Immature natural killer cell (primary cell): ENCODE measurements at regions not wholly inside any gene's neighbourhood (a gene's known extent, or its start where the extent isn't known, plus 50 kb on each side); places are given as distances from the start of the nearest gene placed in this dataset.
"Not testable (repeated sequence)": the region's sequence is repeated elsewhere in the genome, so short reads cannot be mapped to it uniquely, and the experiment has no call there.

Experiments used
- DNase-seq, 3 donors: peaks; one replicate each; pipeline ENCODE4 v3.0.0; 2022; ENCODE audit warnings: mixed read lengths in 1 of 3
- H3K27ac Mint-ChIP-seq, 6 donors: one replicate each; pipeline ENCODE4 v1.8.0; 2020; ENCODE audit warnings: mixed read lengths in 6 of 6, mild to moderate bottlenecking in 5 of 6, inconsistent platforms in 4 of 6, moderate library complexity in 3 of 6
- H3K27me3 Mint-ChIP-seq, 3 donors: one replicate each; pipeline ENCODE4 v1.8.0; 2020 to 2021; ENCODE audit warnings: low read depth in 3 of 3, mild to moderate bottlenecking in 3 of 3, mixed read lengths in 3 of 3, moderate library complexity in 3 of 3, inconsistent platforms in 1 of 3
- H3K36me3 Mint-ChIP-seq, 3 donors: one replicate each; pipeline ENCODE4 v1.8.0; 2020; ENCODE audit warnings: mixed read lengths in 3 of 3, inconsistent platforms in 2 of 3, mild to moderate bottlenecking in 2 of 3
- H3K4me1 Mint-ChIP-seq, 2 donors: one replicate each; pipeline ENCODE4 v1.8.0; 2020; ENCODE audit warnings: inconsistent platforms in 2 of 2, mild to moderate bottlenecking in 2 of 2, mixed read lengths in 2 of 2, moderate library complexity in 1 of 2
- H3K4me3 Mint-ChIP-seq, 5 donors: one replicate each; pipeline ENCODE4 v1.8.0; 2020; ENCODE audit warnings: mild to moderate bottlenecking in 5 of 5, mixed read lengths in 5 of 5, inconsistent platforms in 3 of 5, moderate library complexity in 3 of 5
- H3K9me3 Mint-ChIP-seq, 6 donors: one replicate each; pipeline ENCODE4 v1.8.0; 2020; ENCODE audit warnings: mild to moderate bottlenecking in 6 of 6, mixed read lengths in 6 of 6, inconsistent platforms in 4 of 6, moderate library complexity in 3 of 6

DNA sequence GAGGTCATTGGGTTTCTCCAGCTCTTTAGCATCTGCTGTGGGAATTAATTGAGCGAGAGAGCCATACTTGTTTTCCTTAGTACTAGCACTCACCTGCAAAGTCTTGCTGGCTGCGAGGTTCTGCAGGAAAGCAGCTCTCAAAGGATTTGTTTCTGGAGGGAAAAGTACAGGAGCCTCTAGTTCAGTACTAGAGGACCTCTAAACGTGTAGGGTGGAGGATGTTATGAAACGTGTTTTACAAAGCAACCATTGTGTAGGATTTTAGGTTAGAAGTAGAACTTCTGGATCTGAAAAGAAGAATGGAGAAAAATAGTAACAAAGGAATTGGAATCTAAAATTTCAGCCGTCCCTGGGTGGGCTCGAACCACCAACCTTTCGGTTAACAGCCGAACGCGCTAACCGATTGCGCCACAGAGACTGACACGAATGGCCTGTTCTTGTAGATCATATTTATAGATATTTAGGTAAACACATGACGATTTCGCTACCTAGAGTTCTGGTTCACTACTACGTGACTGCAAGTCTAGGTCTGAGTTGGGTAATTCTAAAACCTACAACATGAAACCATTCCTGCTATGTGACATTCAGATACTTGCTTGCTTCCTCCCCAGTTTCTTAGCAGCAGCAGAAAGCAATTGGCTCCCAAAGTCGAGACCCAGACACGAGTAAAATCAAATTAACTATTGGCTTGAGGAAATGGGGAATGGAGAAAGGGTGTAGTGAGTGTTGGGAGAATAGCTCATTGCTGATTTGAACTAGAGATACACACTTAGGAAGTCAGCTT, 60.2 kb upstream of the CFAP126 start:
- H3K27ac Mint-ChIP-seq, result no peak overlapping the region
- peaks cover 7 to 23% of the 10 kb centered on the region in 2 donors for H3K4me1 Mint-ChIP-seq
- H3K9me3 Mint-ChIP-seq, result no peaks in the 10 kb centered on the region
- DNase-seq, result peak; percentile 20 to 29 (median 28)
- peaks cover 5 to 7% (median 6%) of the 10 kb centered on the region in 3 donors for H3K36me3 Mint-ChIP-seq
- peak overlapping the region in 3 of 5 donors; percentile 4 to 12 (median 10) for H3K4me3 Mint-ChIP-seq
- peaks cover 16 to 19% (median 18%) of the 10 kb centered on the region in 3 donors for H3K27me3 Mint-ChIP-seq

DNA sequence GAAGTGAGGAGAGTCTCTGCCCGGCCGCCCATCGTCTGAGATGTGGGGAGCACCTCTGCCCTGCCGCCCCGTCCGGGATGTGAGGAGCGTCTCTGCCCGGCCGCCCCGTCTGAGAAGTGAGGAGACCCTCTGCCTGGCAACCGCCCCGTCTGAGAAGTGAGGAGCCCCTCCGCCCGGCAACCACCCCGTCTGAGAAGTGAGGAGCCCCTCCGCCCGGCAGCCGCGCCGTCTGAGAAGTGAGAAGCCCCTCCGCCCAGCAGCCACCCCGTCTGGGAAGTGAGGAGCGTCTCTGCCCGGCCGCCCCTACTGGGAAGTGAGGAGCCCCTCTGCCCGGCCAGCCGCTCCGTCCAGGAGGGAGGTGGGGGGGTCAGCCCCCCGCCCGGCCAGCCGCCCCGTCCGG, 55.2 kb upstream of the CFAP126 start:
- H3K4me3 Mint-ChIP-seq, DNase-seq, H3K36me3 Mint-ChIP-seq, H3K9me3 Mint-ChIP-seq, H3K27ac Mint-ChIP-seq: not testable (repeated sequence)
- Mint-ChIP-seq H3K4me1 (peaks cover 11 to 32% of the 10 kb centered on the region in 2 donors), H3K27me3 (peaks cover 17 to 22% (median 19%) of the 10 kb centered on the region in 3 donors)

DNA sequence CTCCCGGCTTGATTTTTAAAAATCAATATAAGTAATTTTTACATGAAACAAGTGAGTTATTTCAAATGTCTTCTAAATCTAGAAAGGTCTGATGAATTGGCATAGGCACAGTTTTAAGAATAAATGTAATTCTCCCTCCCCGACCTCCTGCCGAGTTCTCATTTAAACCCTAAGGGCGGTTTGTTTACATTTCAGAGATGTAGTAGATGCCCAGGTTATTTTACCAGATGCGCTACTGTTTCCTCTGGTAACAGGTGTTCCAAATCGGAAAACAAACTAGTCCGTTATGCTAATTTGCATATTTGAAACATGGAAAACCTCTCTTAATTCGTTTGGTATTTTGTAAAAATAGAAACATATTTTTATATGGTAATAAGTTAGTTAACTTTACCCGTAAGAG, 53.8 kb upstream of the CFAP126 start:
- peaks cover 0 to 7% (median 6%) of the 10 kb centered on the region in 3 donors for H3K36me3 Mint-ChIP-seq
- H3K9me3 Mint-ChIP-seq, result no peaks in the 10 kb centered on the region
- peak overlapping the region in 4 of 5 donors; percentile 73 to 88 (median 78) for H3K4me3 Mint-ChIP-seq
- no peak for DNase-seq
- peaks cover 7 to 14% (median 8%) of the 10 kb centered on the region in 3 donors for H3K27me3 Mint-ChIP-seq
- H3K4me1 Mint-ChIP-seq, result peaks cover 6 to 20% of the 10 kb centered on the region in 2 donors
- no peak overlapping the region for H3K27ac Mint-ChIP-seq

DNA sequence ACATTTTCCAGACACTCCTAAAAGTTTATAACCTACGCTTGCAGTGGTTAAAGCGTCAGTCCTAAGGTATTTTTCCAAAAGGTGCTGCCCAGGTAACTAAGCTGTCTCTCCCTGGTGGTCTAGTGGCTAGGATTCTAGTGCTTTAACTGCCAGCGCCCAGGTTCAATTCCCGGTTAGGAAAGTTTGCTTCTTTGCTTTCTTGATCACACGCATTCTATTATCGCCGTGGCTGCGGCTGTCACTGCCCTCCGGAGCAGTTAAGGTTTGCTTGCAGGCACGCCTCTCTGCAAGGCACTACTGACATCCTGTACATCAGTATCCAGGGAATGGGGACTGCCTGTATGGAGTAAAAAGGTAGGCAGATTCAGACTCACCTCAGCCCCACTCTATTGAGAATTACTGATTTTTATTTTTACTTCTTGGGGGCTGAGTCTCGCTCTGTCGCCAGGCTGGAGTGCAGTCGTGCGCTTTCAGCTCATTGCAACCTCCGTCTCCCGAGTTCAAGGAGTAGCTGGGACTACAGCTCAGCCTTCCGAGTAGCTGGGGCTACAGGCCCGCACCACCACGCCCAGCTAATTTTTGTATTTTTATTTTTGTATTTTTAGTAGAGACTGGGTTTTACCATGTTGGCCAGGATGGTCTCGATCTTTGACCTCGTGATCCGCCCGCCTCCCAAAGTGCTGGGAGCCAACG, 53.2 kb upstream of the CFAP126 start:
- H3K36me3 Mint-ChIP-seq, result peaks cover 0 to 7% (median 6%) of the 10 kb centered on the region in 3 donors
- no peaks in the 10 kb centered on the region for H3K9me3 Mint-ChIP-seq
- peak overlapping the region in 1 of 6 donors; percentile 53 for H3K27ac Mint-ChIP-seq
- H3K27me3 Mint-ChIP-seq, result peaks cover 7 to 14% (median 7%) of the 10 kb centered on the region in 3 donors
- no peak for DNase-seq
- H3K4me1 Mint-ChIP-seq, result peaks cover 6 to 20% of the 10 kb centered on the region in 2 donors
- H3K4me3 Mint-ChIP-seq, result peak overlapping the region in 3 of 5 donors; percentile 27 to 79 (median 73)

DNA sequence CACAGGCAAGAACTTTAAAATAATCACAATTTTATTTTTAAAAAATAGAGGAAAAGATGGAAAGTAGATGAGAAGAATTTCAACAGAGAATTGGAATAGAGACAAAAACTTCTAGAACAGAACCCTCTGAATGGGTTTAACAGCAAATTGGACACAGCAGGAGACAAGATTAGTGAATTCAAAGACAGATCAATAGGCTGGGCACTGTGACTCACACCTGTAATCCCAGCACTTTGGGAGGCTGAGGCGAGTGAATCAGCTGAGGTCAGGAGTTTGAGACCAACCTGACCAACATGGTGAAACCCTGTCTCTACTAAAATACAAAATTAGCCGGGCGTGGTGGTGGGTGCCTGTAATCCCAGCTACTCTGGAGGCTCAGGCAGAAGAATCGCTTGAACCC, 49.9 kb upstream of the CFAP126 start:
- not testable (repeated sequence) for DNase-seq, H3K9me3 Mint-ChIP-seq, H3K27ac Mint-ChIP-seq, H3K4me3 Mint-ChIP-seq, H3K36me3 Mint-ChIP-seq
- Mint-ChIP-seq H3K27me3 (peaks cover 7 to 14% (median 7%) of the 10 kb centered on the region in 3 donors), H3K4me1 (peaks cover 9 to 14% of the 10 kb centered on the region in 2 donors)
